Vagina (tissue), 2 donors: ENCODE measurements at regions not wholly inside any gene's neighbourhood (a gene's known extent, or its start where the extent isn't known, plus 50 kb on each side); places are given as distances from the start of the nearest gene placed in this dataset.

Experiments used
- DNase-seq, 2 donors: peaks; one replicate each; pipeline ENCODE4 v3.0.0-alpha.2; 2017; ENCODE audit errors: extremely low spot score in 2 of 2
- H3K27ac ChIP-seq: fragments of 200-600 bp; sonication (generic); one replicate; pipeline ENCODE4 v1.5.1; 2019
- H3K27me3 ChIP-seq: fragments of 200-600 bp; sonication (generic); one replicate; pipeline ENCODE4 v1.5.1; 2019
- H3K36me3 ChIP-seq, 2 donors: fragments of 200-600 bp; sonication (generic); one replicate each; pipeline ENCODE4 v1.5.1; 2017 to 2019
- H3K4me1 ChIP-seq: fragments of 200-600 bp; sonication (generic); one replicate; pipeline ENCODE4 v1.5.1; 2019
- H3K4me3 ChIP-seq, 2 donors: fragments of 200-600 bp; sonication (generic); 1 replicate in 1 of 2; 2 replicates in 1 of 2; pipeline ENCODE4 v1.5.1; 2016 to 2019
- H3K9me3 ChIP-seq: fragments of 200-600 bp; sonication (generic); one replicate; pipeline ENCODE4 v1.5.1; 2019
- CTCF ChIP-seq, 3 experiments: fragments of 450-650 bp in 2 of 3; fragments of 200-600 bp in 1 of 3; sonication (generic) in 1 of 3; IDR thresholded peaks; one replicate each; pipeline ENCODE4 v1.5.1; 2017 to 2019; ENCODE audit warnings: antibody characterized with exemption in 3 of 3, mild to moderate bottlenecking in 2 of 3, moderate library complexity in 2 of 3
- POLR2A ChIP-seq, 2 donors: fragments of 450-650 bp; IDR thresholded peaks; one replicate each; pipeline ENCODE4 v1.6.1; 2017; ENCODE audit warnings: antibody characterized with exemption in 2 of 2, mild to moderate bottlenecking in 2 of 2, moderate library complexity in 2 of 2
- POLR2AphosphoS5 ChIP-seq, 2 donors: sonication (generic); formaldehyde crosslinking; IDR thresholded peaks; one replicate each; pipeline ENCODE4 v1.9.0; 2017; ENCODE audit warnings: antibody characterized with exemption in 2 of 2, mild to moderate bottlenecking in 2 of 2, low read depth in 1 of 2; ENCODE audit not compliant: insufficient read depth in 1 of 2
- intact Hi-C: fragments of 100-400 bp; cut with DNase I; formaldehyde crosslinking; loops from one replicate; pipeline ENCODE4 v1.15.1; 2023

GRCh38 chr17:13699261-13699660 is 97.5 kb upstream of the HS3ST3A1 start:
- intact Hi-C loops, result no loop called here
- TF ChIP-seq CTCF (IDR thresholded peaks at IDR 0.05), result no peak
- TF ChIP-seq POLR2AphosphoS5 (IDR thresholded peaks at IDR 0.05; ENCODE audit: insufficient read depth in 1 of 2, low read depth in 1 of 2), result no peak
- no peak for TF ChIP-seq POLR2A (IDR thresholded peaks at IDR 0.05)

GRCh38 chr17:13702266-13702665 is 100.5 kb upstream of the HS3ST3A1 start:
- Histone ChIP-seq H3K4me1 (no peaks in the 10 kb centered on the region), H3K27me3 (no peaks in the 10 kb centered on the region), H3K9me3 (no peaks in the 10 kb centered on the region), H3K36me3 (no peaks in the 10 kb centered on the region), H3K4me3 (no peak overlapping the region), H3K27ac (no peak overlapping the region)
- intact Hi-C loops, result no loop called here
- no peak for TF ChIP-seq POLR2AphosphoS5 (IDR thresholded peaks at IDR 0.05; ENCODE audit: insufficient read depth in 1 of 2, low read depth in 1 of 2)
- no peak for TF ChIP-seq CTCF (IDR thresholded peaks at IDR 0.05)
- TF ChIP-seq POLR2A (IDR thresholded peaks at IDR 0.05), result no peak
- DNase-seq, result no peak

More at GRCh38 chr17:13699261-13699660, 97.5 kb upstream of the HS3ST3A1 start:
- Histone ChIP-seq H3K4me1 (no peaks in the 10 kb centered on the region), H3K27ac (no peak overlapping the region), H3K4me3 (no peak overlapping the region), H3K27me3 (no peaks in the 10 kb centered on the region), H3K9me3 (no peaks in the 10 kb centered on the region), H3K36me3 (no peaks in the 10 kb centered on the region)
- no peak for DNase-seq

- no peak overlapping the region for H3K4me3 ChIP-seq
- intact Hi-C loops, result no loop called here
- no peak overlapping the region for H3K27ac ChIP-seq
- no peak for DNase-seq
- no peaks in the 10 kb centered on the region for H3K27me3 ChIP-seq
- TF ChIP-seq POLR2AphosphoS5 (IDR thresholded peaks at IDR 0.05; ENCODE audit: insufficient read depth in 1 of 2, low read depth in 1 of 2), result no peak
- no peak for TF ChIP-seq POLR2A (IDR thresholded peaks at IDR 0.05)
- TF ChIP-seq CTCF (IDR thresholded peaks at IDR 0.05), result no peak
- H3K9me3 ChIP-seq, result no peaks in the 10 kb centered on the region
- H3K4me1 ChIP-seq, result no peaks in the 10 kb centered on the region
- H3K36me3 ChIP-seq, result no peaks in the 10 kb centered on the region
These were observed 102.6 kb upstream of the HS3ST3A1 start for GRCh38 chr17:13704333-13704732.

- Histone ChIP-seq H3K4me1 (no peaks in the 10 kb centered on the region), H3K4me3 (no peak overlapping the region), H3K27ac (no peak overlapping the region), H3K36me3 (no peaks in the 10 kb centered on the region), H3K27me3 (no peaks in the 10 kb centered on the region), H3K9me3 (no peaks in the 10 kb centered on the region)
- no peak for DNase-seq
- intact Hi-C loops, result no loop called here
- no peak for TF ChIP-seq POLR2A (IDR thresholded peaks at IDR 0.05)
- TF ChIP-seq POLR2AphosphoS5 (IDR thresholded peaks at IDR 0.05; ENCODE audit: insufficient read depth in 1 of 2, low read depth in 1 of 2), result no peak
- no peak for TF ChIP-seq CTCF (IDR thresholded peaks at IDR 0.05)
These were observed 103.5 kb upstream of the HS3ST3A1 start for GRCh38 chr17:13705221-13705620.

- H3K36me3 ChIP-seq, result no peaks in the 10 kb centered on the region
- no peaks in the 10 kb centered on the region for H3K9me3 ChIP-seq
- no peaks in the 10 kb centered on the region for H3K27me3 ChIP-seq
- TF ChIP-seq POLR2A (IDR thresholded peaks at IDR 0.05) (no peak), CTCF (IDR thresholded peaks at IDR 0.05) (no peak), POLR2AphosphoS5 (IDR thresholded peaks at IDR 0.05; ENCODE audit: insufficient read depth in 1 of 2, low read depth in 1 of 2) (no peak)
- no peak for DNase-seq
- intact Hi-C loops, result no loop called here
- no peaks in the 10 kb centered on the region for H3K4me1 ChIP-seq
- H3K27ac ChIP-seq, result no peak overlapping the region
- H3K4me3 ChIP-seq, result no peak overlapping the region
These were observed 120.0 kb upstream of the HS3ST3A1 start for GRCh38 chr17:13721705-13722104.
